ENCODE measurements at regions not wholly inside any gene's neighbourhood (a gene's known extent, or its start where the extent isn't known, plus 50 kb on each side); places are given as distances from the start of the nearest gene placed in this dataset.

GRCh38 chr17:14755002-14755401, 454.1 kb downstream of the HS3ST3B1 start:
- H3K27me3 ChIP-seq = no peaks in the 10 kb centered on the region
- TF ChIP-seq POLR2A (IDR thresholded peaks at IDR 0.05) (no peak), CTCF (IDR thresholded peaks at IDR 0.05) (no peak)
- peak in 1 of 4 donors; percentile 39 for ATAC-seq
- H3K4me3 ChIP-seq = no peak overlapping the region
- DNase-seq = no peak
- intact Hi-C loops (cut with DNase I) = no loop called here
- peaks cover 2 to 27% (median 10%) of the 10 kb centered on the region in 4 donors for H3K4me1 ChIP-seq
- H3K36me3 ChIP-seq = no peaks in the 10 kb centered on the region
- WGBS (ENCODE audit: insufficient coverage, low coverage, low lambda C conversion rate, missing lambda C conversion rate) = 13% methylated on average over 1 of the region's 1 CpG
- no peaks in the 10 kb centered on the region for H3K9me3 ChIP-seq
- no peak overlapping the region for H3K27ac ChIP-seq

- ATAC-seq (no peak), DNase-seq (no peak)
- Histone ChIP-seq H3K27ac (no peak overlapping the region), H3K27me3 (no peaks in the 10 kb centered on the region), H3K4me1 (peaks cover 2 to 14% (median 8%) of the 10 kb centered on the region in 4 donors), H3K36me3 (no peaks in the 10 kb centered on the region), H3K4me3 (no peak overlapping the region), H3K9me3 (no peaks in the 10 kb centered on the region)
- TF ChIP-seq CTCF (IDR thresholded peaks at IDR 0.05) (no peak), POLR2A (IDR thresholded peaks at IDR 0.05) (no peak)
- intact Hi-C loops (cut with DNase I) = no loop called here
- 96% methylated on average over 4 of the region's 6 CpGs for WGBS (ENCODE audit: insufficient coverage, low coverage, low lambda C conversion rate, missing lambda C conversion rate)
Measured at GRCh38 chr17:14753383-14753782, 452.5 kb downstream of the HS3ST3B1 start.

GRCh38 chr17:14752011-14752410, 451.1 kb downstream of the HS3ST3B1 start:
- TF ChIP-seq POLR2A (IDR thresholded peaks at IDR 0.05) (no peak), CTCF (IDR thresholded peaks at IDR 0.05) (no peak)
- WGBS (ENCODE audit: insufficient coverage, low coverage, low lambda C conversion rate, missing lambda C conversion rate) = 68% methylated on average over 2 of the region's 2 CpGs
- Histone ChIP-seq H3K4me1 (peaks cover 2 to 8% (median 4%) of the 10 kb centered on the region in 4 donors), H3K27me3 (no peaks in the 10 kb centered on the region), H3K4me3 (no peak overlapping the region), H3K36me3 (no peaks in the 10 kb centered on the region), H3K9me3 (no peaks in the 10 kb centered on the region), H3K27ac (no peak overlapping the region)
- ATAC-seq = no peak
- intact Hi-C loops (cut with DNase I) = no loop called here
- DNase-seq = no peak

- Histone ChIP-seq H3K4me3 (no peak overlapping the region), H3K9me3 (no peaks in the 10 kb centered on the region), H3K36me3 (no peaks in the 10 kb centered on the region), H3K27me3 (no peaks in the 10 kb centered on the region), H3K4me1 (no peaks in the 10 kb centered on the region), H3K27ac (no peak overlapping the region)
- ATAC-seq (no peak), DNase-seq (no peak)
- TF ChIP-seq POLR2A (IDR thresholded peaks at IDR 0.05) (no peak), CTCF (IDR thresholded peaks at IDR 0.05) (no peak)
- intact Hi-C loops (cut with DNase I) = no loop called here
- no CpG with 5 or more reads among the region's 5 CpGs for WGBS (ENCODE audit: insufficient coverage, low coverage, low lambda C conversion rate, missing lambda C conversion rate)
Measured at GRCh38 chr17:14750866-14751265, 450.0 kb downstream of the HS3ST3B1 start.

GRCh38 chr17:14749269-14749668, 448.4 kb downstream of the HS3ST3B1 start:
- intact Hi-C loops (cut with DNase I) = no loop called here
- no peaks in the 10 kb centered on the region for H3K4me1 ChIP-seq
- no peak overlapping the region for H3K4me3 ChIP-seq
- DNase-seq (no peak), ATAC-seq (no peak)
- TF ChIP-seq POLR2A (IDR thresholded peaks at IDR 0.05) (no peak), CTCF (IDR thresholded peaks at IDR 0.05) (no peak)
- H3K27me3 ChIP-seq = no peaks in the 10 kb centered on the region
- 95% methylated on average over 3 of the region's 4 CpGs for WGBS (ENCODE audit: insufficient coverage, low coverage, low lambda C conversion rate, missing lambda C conversion rate)
- no peaks in the 10 kb centered on the region for H3K36me3 ChIP-seq
- H3K9me3 ChIP-seq = no peaks in the 10 kb centered on the region
- H3K27ac ChIP-seq = no peak overlapping the region

All from right lobe of liver (tissue), 6 donors.